ENCODE measurements at regions not wholly inside any gene's neighbourhood (a gene's known extent, or its start where the extent isn't known, plus 50 kb on each side); places are given as distances from the start of the nearest gene placed in this dataset.
"Not testable (repeated sequence)": the region's sequence is repeated elsewhere in the genome, so short reads cannot be mapped to it uniquely, and the experiment has no call there.

GRCh38 chr6:37078814-37079213 is 73.4 kb downstream of the FGD2 start:
- no peak for TF ChIP-seq CTCF (IDR thresholded peaks at IDR 0.05; ENCODE audit: low read depth, low read length)
- no peak for DNase-seq
- no peak overlapping the region for H3K4me3 ChIP-seq (ENCODE audit: low read depth, low read length)

GRCh38 chr6:37081042-37081607 is 75.7 kb downstream of the FGD2 start:
- Histone ChIP-seq H3K4me1 (peaks cover 4% of the 10 kb centered on the region), H3K9me3 (no peaks in the 10 kb centered on the region), H3K27me3 (no peaks in the 10 kb centered on the region), H3K4me3 (ENCODE audit: low read depth, low read length) (no peak overlapping the region), H3K36me3 (no peaks in the 10 kb centered on the region)
- TF ChIP-seq CTCF (IDR thresholded peaks at IDR 0.05; ENCODE audit: low read depth, low read length) = no peak
- DNase-seq = no peak

More at GRCh38 chr6:37078814-37079213, 73.4 kb downstream of the FGD2 start:
- Histone ChIP-seq H3K36me3 (no peaks in the 10 kb centered on the region), H3K27me3 (no peaks in the 10 kb centered on the region), H3K4me1 (peaks cover 4% of the 10 kb centered on the region), H3K9me3 (no peaks in the 10 kb centered on the region)

- H3K4me1 ChIP-seq = peaks cover 2% of the 10 kb centered on the region; the same call in 1 of the 2 replicates
- no peak for TF ChIP-seq CTCF (IDR thresholded peaks at IDR 0.05; ENCODE audit: low read depth, low read length)
- no peak overlapping the region for H3K4me3 ChIP-seq (ENCODE audit: low read depth, low read length)
- no peaks in the 10 kb centered on the region for H3K27me3 ChIP-seq
- H3K36me3 ChIP-seq = no peaks in the 10 kb centered on the region
- H3K9me3 ChIP-seq = no peaks in the 10 kb centered on the region
- no peak for DNase-seq
These were observed 77.1 kb downstream of the FGD2 start for GRCh38 chr6:37082390-37083130.

GRCh38 chr6:37083243-37084138 is 78.0 kb downstream of the FGD2 start:
- Histone ChIP-seq H3K9me3 (no peaks in the 10 kb centered on the region), H3K36me3 (no peaks in the 10 kb centered on the region), H3K4me3 (ENCODE audit: low read depth, low read length) (no peak overlapping the region), H3K4me1 (no peaks in the 10 kb centered on the region), H3K27me3 (no peaks in the 10 kb centered on the region)
- DNase-seq = peak; percentile 40
- TF ChIP-seq CTCF (IDR thresholded peaks at IDR 0.05; ENCODE audit: low read depth, low read length) = no peak

GRCh38 chr6:37084665-37085064 is 79.2 kb downstream of the FGD2 start:
- not testable (repeated sequence) for H3K9me3 ChIP-seq; H3K27me3 ChIP-seq; H3K4me1 ChIP-seq; DNase-seq; H3K36me3 ChIP-seq; H3K4me3 ChIP-seq (ENCODE audit: low read depth, low read length)

GRCh38 chr6:37085198-37085597 is 79.7 kb downstream of the FGD2 start:
- no peaks in the 10 kb centered on the region for H3K4me1 ChIP-seq
- H3K36me3 ChIP-seq = no peaks in the 10 kb centered on the region
- no peaks in the 10 kb centered on the region for H3K9me3 ChIP-seq
- no peak overlapping the region for H3K4me3 ChIP-seq (ENCODE audit: low read depth, low read length)
- no peaks in the 10 kb centered on the region for H3K27me3 ChIP-seq
- DNase-seq = no peak
- no peak for TF ChIP-seq CTCF (IDR thresholded peaks at IDR 0.05; ENCODE audit: low read depth, low read length)
